Testis (tissue), 2 donors: ENCODE measurements at regions not wholly inside any gene's neighbourhood (a gene's known extent, or its start where the extent isn't known, plus 50 kb on each side); places are given as distances from the start of the nearest gene placed in this dataset.

Experiments used
- CTCF ChIP-seq, 3 experiments: fragments of 450-650 bp in 2 of 3; fragments of 200-600 bp in 1 of 3; sonication (generic) in 1 of 3; IDR thresholded peaks; one replicate each; pipeline ENCODE4 v1.5.1; 2016 to 2019; ENCODE audit warnings: antibody characterized with exemption in 3 of 3, mild to moderate bottlenecking in 2 of 3, moderate library complexity in 1 of 3
- POLR2A ChIP-seq: fragments of 450-650 bp; IDR thresholded peaks from one replicate; pipeline ENCODE4 v1.6.1; 2017; ENCODE audit warnings: antibody characterized with exemption, mild to moderate bottlenecking, moderate library complexity

- TF ChIP-seq CTCF (IDR thresholded peaks at IDR 0.05) (no peak), POLR2A (no peak)
These were observed 890.8 kb upstream of the MAP3K7 start for GRCh38 chr6:91477688-91478087.
